Uterus (tissue), 2 donors: ENCODE measurements at regions not wholly inside any gene's neighbourhood (a gene's known extent, or its start where the extent isn't known, plus 50 kb on each side); places are given as distances from the start of the nearest gene placed in this dataset.

ENCODE experiments used
- POLR2A ChIP-seq, 2 donors: fragments of 450-650 bp; IDR thresholded peaks; one replicate each; pipeline ENCODE4 v1.6.1; 2016; ENCODE audit warnings: antibody characterized with exemption in 2 of 2, mild to moderate bottlenecking in 1 of 2, moderate library complexity in 1 of 2
- TF ChIP-seq, protein P1 (sequence below), 4 experiments: fragments of 200-600 bp in 2 of 4; fragments of 450-650 bp in 2 of 4; sonication (generic) in 2 of 4; IDR thresholded peaks; one replicate each; pipeline ENCODE4 v1.5.1; 2016 to 2019; ENCODE audit warnings: antibody characterized with exemption in 4 of 4, mild to moderate bottlenecking in 2 of 4, moderate library complexity in 1 of 4

DNA sequence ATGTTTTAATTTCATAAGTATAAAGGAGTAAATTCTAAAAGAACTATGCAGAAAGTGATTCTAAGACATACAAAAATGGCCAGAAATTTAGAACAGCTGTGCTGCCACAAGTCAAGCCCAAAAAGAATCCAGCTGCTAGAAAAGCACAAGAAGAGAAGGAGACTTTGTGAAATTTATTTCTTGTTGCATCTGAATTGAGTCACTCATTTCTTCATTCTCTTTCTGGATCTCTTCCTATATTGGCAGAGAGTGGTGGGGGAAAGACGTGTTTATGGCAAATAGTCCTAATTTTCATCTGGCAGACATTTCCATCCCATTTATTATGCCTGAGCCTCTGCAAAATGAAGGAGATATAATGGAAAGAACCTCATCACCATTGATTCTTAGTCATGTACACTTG is 139.6 kb upstream of the CTTNBP2NL start:
- TF ChIP-seq, protein P1, sequence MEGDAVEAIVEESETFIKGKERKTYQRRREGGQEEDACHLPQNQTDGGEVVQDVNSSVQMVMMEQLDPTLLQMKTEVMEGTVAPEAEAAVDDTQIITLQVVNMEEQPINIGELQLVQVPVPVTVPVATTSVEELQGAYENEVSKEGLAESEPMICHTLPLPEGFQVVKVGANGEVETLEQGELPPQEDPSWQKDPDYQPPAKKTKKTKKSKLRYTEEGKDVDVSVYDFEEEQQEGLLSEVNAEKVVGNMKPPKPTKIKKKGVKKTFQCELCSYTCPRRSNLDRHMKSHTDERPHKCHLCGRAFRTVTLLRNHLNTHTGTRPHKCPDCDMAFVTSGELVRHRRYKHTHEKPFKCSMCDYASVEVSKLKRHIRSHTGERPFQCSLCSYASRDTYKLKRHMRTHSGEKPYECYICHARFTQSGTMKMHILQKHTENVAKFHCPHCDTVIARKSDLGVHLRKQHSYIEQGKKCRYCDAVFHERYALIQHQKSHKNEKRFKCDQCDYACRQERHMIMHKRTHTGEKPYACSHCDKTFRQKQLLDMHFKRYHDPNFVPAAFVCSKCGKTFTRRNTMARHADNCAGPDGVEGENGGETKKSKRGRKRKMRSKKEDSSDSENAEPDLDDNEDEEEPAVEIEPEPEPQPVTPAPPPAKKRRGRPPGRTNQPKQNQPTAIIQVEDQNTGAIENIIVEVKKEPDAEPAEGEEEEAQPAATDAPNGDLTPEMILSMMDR (IDR thresholded peaks at IDR 0.05) = no peak
- TF ChIP-seq POLR2A (IDR thresholded peaks at IDR 0.05) = no peak
